Fibroblast of gingiva (primary cell): ENCODE measurements at regions not wholly inside any gene's neighbourhood (a gene's known extent, or its start where the extent isn't known, plus 50 kb on each side); places are given as distances from the start of the nearest gene placed in this dataset.
"Not testable (repeated sequence)": the region's sequence is repeated elsewhere in the genome, so short reads cannot be mapped to it uniquely, and the experiment has no call there.

Experiments
- DNase-seq: peaks from one replicate; pipeline ENCODE4 v3.0.0-alpha.2; 2011; ENCODE audit warnings: low read depth

DNA sequence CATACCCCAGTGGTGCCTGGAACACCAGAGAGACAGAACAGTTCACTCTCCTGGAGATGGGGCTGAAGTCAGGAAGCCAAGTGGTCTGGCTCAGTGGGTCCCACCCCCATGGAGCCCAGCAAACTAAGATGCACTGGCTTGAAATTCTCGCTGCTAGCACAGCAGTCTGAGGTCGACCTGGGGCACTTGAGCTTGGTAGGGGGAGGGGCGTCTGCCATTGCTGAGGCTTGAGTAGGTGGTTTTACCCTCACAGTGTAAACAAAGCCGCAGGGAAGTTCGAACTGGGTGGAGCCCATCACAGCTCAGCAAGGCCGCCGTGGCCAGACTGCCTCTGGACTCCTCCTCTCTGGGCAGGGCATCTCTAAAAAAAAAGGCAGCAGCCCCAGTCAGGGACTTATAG lies 272.0 kb downstream of the KLF13 start:
- no peak for DNase-seq

DNA sequence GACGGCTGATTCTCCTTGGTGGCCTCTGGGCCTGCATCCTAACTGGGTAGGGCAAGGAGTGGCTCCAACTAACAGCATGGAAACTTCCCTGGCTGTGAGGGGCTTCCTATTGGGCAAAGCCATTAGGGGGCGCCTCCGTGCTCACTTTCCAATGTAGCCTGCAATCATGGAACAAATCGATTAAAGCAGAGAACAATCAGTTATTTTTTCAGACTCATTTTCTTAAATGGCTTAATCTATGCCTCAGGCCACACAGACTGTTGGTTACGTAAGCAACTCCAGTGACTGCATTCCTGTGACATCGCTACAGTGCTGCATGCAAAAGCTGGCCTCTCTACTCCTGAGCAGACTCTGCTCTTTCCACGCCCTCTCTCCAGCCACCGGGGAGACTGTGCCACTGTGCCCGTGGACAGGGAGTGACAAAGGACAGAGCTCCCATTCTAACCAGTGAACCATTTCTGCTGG lies 278.9 kb downstream of the KLF13 start:
- DNase-seq = peak; percentile 58

DNA sequence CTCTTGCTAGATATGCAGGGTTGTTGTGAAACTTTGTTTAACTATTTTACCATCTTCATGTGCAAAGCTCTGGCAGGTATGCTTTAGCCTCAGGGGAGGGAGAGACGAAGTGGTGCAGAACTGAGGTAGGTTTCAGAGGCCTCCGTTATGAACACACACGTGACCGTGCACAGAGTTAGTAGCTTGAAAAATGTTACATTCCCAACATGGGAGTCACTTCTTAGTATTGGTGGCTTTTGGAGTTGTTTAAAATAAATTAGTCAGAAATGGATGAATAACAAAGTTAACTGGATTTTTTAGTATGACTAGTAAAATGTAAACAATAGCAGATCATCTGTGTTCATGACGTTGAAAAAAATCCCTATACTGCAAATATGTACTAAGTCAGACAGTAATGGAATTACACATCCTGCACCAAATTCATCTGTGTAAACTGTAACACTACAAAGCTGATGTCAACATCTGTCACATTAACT lies 279.6 kb downstream of the KLF13 start:
- DNase-seq = peak; percentile 54

- DNase-seq = no peak
Measured at GRCh38 chr15:31606931-31607497, 280.4 kb downstream of the KLF13 start.

- no peak for DNase-seq
Measured at GRCh38 chr15:31607656-31608055, 281.0 kb downstream of the KLF13 start.

DNA sequence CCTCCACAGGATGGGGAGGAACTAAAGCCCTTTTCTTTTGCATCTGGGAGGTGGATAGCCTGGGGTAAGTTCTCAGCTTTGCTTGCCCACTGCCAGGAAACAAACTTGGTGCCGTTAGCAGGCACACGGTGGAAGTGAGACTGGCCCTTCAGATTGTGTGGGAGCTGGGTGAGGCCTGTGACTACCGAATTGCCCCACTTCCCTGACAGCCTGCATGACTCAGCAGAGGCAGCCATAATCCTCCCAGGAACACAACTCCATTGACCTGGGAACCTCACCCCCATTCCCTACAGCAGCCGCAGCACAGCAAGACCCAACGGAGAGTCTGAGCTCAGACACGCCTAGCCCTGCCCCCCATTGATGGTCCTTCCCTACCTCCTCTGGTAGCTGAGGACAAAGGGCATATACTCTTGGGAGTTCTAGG lies 282.6 kb downstream of the KLF13 start:
- no peak for DNase-seq

DNA sequence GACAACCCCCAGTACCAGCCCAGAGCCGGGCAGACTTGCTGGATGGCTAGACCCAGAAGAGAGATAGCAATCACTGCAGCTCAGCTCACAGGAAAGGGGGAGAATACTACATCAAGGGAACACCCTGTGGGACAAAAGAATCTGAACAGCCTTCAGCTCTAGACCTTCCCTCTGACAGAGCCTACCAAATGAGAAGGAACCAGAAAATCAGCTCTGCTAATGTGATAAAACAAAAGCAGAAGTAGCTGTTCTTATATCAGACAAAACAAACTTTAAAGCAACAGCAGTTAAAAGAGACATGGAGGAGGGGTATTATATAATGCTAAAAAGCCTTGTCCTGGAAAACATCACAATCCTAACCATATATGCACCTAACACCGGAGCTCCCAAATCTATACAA lies 283.3 kb downstream of the KLF13 start:
- DNase-seq = no peak

DNA sequence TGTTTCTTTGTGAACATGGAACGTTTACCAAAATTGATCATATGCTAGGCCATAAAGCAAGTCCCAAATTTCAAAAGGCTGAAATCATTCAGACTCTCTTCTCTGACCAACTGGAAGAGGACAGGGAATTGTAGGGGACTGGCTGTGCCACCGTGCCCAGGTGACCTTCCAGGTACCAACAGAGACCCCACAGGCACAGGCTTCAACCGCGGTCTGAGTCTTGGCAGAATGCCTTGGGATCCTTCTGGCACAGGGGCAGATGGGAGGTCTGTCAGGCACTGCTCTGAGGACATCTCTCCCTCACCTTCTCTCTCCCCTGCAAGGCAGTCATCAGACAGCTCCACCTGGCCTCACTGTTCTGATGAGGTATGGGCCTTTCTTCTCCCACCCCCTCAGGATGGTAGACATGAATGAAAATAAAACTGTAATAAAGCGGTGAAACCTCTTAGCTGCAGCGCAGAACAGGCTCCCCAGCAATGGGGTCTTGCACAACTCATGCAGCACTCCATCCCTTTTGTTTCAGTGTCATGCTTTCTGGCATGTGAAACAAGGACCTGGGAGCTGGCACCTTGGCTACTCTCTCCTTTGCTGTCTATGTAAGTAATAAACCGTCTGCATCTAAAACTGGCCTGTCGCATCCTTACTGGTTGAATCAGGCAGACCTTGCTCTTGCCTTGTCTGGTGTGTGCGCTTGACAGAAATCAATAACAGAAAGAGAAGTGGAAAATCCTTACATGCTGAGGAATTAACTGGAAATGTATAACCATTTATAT lies 289.2 kb downstream of the KLF13 start:
- DNase-seq = no peak

DNA sequence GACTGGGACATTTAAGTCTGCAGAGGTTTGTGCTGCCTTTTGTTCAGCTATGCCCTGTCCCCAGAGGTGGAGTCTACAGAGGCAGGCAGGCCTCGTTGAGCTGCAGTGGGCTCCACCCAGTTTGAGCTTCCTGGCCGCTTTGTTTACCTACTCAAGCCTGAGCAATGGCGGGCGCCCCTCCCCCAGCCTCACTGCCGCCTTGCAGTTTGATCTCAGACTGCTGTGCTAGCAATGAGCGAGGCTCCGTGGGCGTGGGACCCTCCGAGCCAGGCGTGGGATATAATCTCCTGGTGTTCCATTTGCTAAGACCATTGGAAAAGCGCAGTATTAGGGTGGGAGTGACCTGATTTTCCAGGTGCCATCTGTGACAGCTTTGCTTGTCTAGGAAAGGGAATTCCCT lies 296.7 kb downstream of the KLF13 start:
- DNase-seq = not testable (repeated sequence)

- not testable (repeated sequence) for DNase-seq
Measured at GRCh38 chr15:31624115-31624514, 297.5 kb downstream of the KLF13 start.

DNA sequence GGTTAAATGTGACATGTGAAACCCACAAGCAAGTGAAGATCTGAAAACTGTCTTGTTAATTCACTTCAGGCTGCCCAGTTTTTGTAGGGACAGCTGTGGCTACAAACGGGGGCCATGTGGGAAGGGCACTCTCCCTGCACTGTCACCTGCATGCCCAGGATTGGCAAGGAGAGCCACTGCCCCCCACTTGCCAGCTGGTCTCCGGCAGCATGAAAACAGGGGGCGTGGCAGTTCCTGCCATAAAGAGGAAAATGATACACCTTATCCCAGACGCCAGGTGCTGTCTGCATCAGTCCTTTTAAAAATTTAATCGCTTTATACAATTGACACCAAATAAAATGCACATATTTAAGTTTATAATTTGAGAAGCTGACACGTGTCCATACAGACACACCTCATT lies 309.1 kb downstream of the KLF13 start:
- not testable (repeated sequence) for DNase-seq

DNA sequence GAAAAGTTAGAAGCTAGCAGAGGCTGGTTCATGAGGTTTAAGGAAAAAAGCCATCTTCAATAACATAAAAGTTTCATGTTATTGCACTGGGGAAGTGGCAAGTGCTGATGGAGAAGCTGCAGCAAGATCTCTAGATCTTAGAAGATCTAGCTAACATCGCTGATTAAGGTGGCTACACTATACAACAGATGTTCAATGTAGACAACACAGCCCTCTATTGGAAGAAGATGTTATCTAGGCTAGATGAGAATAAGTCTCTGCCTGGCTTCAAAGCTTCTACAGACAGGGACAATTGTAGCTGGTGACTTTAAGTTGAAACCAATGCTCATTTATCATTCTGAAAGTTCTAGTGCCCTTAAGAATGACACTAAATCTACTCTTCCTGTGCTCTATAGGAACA lies 310.3 kb downstream of the KLF13 start:
- DNase-seq = not testable (repeated sequence)

DNA sequence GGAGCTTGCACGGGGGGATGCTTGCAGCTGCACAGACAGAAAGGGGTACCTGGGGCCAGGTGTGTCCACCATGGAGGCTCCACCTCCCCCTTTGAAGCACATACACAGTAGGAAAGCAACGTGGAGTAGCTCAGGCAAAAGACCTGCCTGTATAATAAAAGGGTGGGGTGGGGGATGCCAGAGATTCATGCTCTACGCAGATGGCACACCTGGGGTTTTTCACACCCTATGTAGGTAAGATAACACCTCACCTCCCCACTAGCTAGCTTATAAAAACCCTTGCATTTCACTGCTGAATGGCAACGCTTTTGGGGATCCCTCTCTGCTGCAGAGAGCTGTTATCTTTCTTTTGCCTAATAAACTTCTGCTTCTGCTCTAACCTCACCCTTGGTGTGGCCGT lies 317.3 kb downstream of the KLF13 start:
- DNase-seq = not testable (repeated sequence)

- DNase-seq = not testable (repeated sequence)
Measured at GRCh38 chr15:31644761-31645160, 318.1 kb downstream of the KLF13 start.

DNA sequence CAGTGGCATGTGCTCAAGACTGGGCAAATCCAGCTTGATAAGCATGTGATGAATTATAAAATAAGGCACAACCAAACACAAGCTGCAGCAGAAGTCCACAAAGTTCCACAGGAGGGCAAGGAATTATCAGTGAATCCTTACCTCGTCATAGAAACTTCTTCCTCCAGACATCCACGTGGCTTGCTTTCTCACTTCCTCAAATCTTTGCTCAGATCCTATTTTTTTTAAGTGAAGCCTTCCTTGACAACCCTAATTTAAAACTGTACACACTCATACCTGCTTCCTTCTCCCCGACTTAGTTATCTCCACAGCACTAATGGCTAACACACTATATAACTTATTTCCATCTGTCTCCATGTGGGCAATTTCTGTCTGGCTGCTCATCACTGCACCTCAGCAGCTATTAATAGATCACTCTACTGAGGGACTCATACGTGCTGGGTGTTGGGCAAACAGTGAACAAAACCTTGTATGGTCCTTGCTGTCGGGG lies 320.7 kb downstream of the KLF13 start:
- DNase-seq = not testable (repeated sequence)

GRCh38 chr15:31649634-31650033 lies 323.0 kb downstream of the KLF13 start:
- not testable (repeated sequence) for DNase-seq

GRCh38 chr15:31650055-31650701 lies 323.5 kb downstream of the KLF13 start:
- not testable (repeated sequence) for DNase-seq

- not testable (repeated sequence) for DNase-seq
Measured at GRCh38 chr15:31656915-31657314, 330.3 kb downstream of the KLF13 start.

DNA sequence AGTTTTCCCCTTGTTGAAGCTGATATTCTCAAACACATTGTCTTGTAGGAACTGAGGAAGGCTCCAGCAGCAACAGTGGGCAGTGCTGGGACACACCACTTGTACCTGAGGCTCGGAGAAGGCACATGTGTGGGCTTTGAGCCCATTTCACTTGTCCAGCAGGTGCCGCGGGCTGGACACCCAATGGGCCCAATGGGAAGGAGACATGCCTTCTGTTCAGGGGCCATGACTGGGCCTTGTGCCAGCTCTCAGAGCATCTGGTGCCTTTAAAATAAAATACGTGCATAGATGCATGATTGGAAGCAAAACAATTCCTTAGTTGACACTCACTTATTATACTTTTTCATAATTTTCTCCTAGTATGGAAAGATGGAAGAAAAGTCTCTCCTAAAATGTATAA lies 334.2 kb downstream of the KLF13 start:
- no peak for DNase-seq

GRCh38 chr15:31665732-31666131 lies 339.1 kb downstream of the KLF13 start:
- not testable (repeated sequence) for DNase-seq

DNA sequence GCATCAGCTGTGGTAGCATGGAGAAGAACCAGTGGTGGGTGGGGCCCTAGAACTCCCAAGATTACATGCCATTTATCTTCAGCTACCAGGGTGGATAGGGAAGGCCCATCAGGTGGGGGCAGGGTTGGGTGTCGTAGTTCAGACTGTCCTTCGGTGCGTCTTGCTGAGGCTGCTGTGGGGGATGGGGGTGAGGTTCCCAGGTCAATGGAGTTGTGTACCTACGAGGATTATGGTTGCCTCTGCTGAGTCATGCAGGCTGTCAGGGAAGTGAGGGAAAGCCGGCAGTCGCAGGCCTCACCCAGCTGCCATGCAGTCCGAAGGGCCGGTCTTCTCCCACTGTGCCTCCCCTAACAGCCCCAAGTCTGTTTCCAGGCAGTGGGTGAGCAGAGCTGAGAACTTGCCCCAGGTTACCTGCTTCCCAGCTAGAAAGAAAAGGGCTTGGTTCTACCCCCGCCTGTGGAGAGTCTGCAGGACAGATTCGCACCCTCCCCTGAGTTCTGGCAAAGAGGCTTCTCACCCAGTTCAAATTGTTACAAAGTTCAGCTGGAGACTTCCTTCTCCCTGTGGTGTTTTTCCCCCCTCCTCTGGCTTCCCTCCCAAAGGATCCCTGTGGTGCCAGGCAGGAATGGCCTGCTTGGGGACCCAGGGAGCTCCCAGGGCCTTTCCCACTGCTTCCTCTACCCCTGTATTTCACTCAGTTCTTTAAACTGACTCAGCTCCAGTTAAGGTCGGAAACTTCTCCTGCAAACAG lies 342.7 kb downstream of the KLF13 start:
- not testable (repeated sequence) for DNase-seq

DNA sequence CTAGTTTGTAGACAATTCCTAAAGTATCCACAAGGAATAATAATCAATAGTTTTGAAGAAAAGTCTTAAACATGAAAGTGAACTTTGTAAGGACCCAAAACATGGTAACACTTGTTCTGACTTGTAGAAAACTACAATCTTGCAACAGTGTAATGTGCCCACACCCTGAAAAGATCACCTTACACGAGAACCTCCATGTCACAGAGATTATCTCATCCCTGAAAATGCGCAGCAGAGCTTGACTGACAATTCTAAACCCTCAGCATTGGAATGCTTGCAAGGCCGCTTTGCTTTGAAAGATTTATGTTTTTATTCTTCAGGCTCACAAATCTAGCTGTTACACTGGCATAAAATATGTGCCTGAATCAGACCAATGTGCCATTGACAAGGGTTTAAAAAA lies 346.6 kb downstream of the KLF13 start:
- not testable (repeated sequence) for DNase-seq
